ENCODE measurements at regions not wholly inside any gene's neighbourhood (a gene's known extent, or its start where the extent isn't known, plus 50 kb on each side); places are given as distances from the start of the nearest gene placed in this dataset.

DNA sequence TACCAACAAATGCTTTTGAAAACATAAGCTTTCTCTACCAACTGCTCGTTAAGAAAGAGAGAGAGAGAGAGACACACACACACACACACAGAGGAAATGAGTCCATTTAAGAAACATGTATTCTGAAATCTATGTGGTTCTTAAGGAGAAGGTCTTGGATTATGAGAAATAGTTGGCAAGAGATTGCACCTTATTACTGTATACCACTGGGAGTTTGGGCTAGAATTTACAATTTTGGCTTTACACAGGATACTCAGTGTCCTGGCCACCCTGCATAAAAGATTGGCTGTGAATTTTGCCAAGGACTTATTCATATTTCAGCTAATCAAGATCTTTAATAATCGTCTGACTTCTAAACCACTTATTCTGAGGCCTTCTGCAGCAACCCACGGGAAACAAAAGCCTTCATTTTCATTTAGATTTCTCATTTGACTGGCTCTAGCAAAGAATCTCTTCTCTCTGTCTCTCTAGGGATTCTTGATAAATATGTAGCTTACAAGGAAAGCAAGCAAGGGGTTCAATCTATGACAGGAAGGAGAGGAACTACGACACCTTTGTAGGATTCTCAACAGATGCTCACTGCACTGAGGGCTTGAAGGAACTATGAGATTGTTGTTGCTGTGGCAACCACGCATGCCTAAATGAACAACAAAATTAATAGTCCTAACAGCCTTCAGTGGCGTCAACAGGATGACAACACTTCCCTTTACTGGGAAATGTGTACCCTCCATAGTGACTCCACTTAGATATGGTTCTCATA, 75.3 kb upstream of the GNAO1 start:
- H3K9ac ChIP-seq, result no peak overlapping the region
- H3K4me1 ChIP-seq, result peaks cover 0 to 17% (median 0%) of the 10 kb centered on the region in 10 experiments; a peak in 7 of 20 replicates
- H4K20me1 ChIP-seq, result no peaks in the 10 kb centered on the region
- H3K27ac ChIP-seq, result no peak overlapping the region
- no peak overlapping the region for H3K4me3 ChIP-seq
- no peak overlapping the region for H3K4me2 ChIP-seq
- no peak for TF ChIP-seq Cebpa-rat (IDR thresholded peaks at IDR 0.05)
- no peaks in the 10 kb centered on the region for H3K27me3 ChIP-seq
- no peaks in the 10 kb centered on the region for H3K9me3 ChIP-seq (replicated peaks in 1 of 11)
- H3K36me3 ChIP-seq, result no peaks in the 10 kb centered on the region

GRCh38 chr16:56113223-56113622, 78.1 kb upstream of the GNAO1 start:
- no peak overlapping the region for H3K4me2 ChIP-seq

DNA sequence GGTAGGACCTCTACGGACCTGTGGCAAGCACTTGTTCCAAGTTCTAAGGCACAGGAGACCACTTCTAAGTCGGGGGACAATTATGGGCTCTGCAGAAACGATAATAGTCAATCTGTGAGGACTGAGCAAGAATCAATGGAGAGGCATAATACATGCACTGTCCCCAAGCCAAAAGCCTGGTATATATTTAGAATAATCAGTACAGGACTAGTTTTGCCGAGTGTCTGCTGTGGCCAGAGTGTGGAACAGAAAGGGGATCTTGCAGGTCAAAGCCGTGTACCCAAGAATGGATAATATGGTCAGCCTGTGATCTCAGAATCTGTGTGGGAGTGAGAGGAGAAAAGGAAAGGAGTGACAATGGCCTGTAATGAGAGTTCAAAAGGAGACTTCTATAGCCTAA, 80.2 kb upstream of the GNAO1 start:
- no peak overlapping the region for H3K4me3 ChIP-seq
- H3K9me3 ChIP-seq (replicated peaks in 1 of 11), result no peaks in the 10 kb centered on the region
- no peaks in the 10 kb centered on the region for H3K27me3 ChIP-seq
- no peak overlapping the region for H3K4me2 ChIP-seq
- H3K4me1 ChIP-seq, result peaks cover 0 to 6% (median 0%) of the 10 kb centered on the region in 10 experiments; a peak in 2 of 20 replicates
- H3K36me3 ChIP-seq, result no peaks in the 10 kb centered on the region
- H3K9ac ChIP-seq, result no peak overlapping the region
- TF ChIP-seq Cebpa-rat (IDR thresholded peaks at IDR 0.05), result no peak
- no peak overlapping the region for H3K27ac ChIP-seq
- H4K20me1 ChIP-seq, result no peaks in the 10 kb centered on the region

More at GRCh38 chr16:56113223-56113622, 78.1 kb upstream of the GNAO1 start:
- H3K9ac ChIP-seq, result no peak overlapping the region
- no peaks in the 10 kb centered on the region for H3K27me3 ChIP-seq
- H3K4me3 ChIP-seq, result no peak overlapping the region
- no peaks in the 10 kb centered on the region for H4K20me1 ChIP-seq
- H3K27ac ChIP-seq, result no peak overlapping the region
- no peak for TF ChIP-seq Cebpa-rat (IDR thresholded peaks at IDR 0.05)
- no peaks in the 10 kb centered on the region for H3K9me3 ChIP-seq (replicated peaks in 1 of 11)
- peaks cover 0 to 9% (median 0%) of the 10 kb centered on the region in 10 experiments; a peak in 3 of 20 replicates for H3K4me1 ChIP-seq
- no peaks in the 10 kb centered on the region for H3K36me3 ChIP-seq

DNA sequence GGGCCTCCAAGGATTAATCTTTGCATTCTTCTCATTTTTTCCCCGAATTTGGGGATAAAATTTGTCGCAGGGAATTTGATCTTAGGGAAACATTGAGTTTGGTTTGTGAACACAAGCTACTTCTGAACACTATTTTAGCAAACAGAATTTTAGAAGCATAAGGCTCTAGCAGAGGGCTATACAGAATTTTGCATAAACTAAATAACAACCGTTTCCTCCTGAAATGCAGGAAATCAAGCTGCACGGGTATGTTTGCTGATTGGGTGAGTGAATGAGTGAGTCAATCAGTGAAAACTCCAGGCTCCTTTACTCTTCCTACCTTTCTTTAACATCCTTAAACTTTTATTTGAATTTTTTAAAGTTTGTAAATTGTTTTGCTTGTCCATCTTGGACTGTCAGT, 81.3 kb upstream of the GNAO1 start:
- no peak overlapping the region for H3K27ac ChIP-seq
- no peak for TF ChIP-seq Cebpa-rat (IDR thresholded peaks at IDR 0.05)

DNA sequence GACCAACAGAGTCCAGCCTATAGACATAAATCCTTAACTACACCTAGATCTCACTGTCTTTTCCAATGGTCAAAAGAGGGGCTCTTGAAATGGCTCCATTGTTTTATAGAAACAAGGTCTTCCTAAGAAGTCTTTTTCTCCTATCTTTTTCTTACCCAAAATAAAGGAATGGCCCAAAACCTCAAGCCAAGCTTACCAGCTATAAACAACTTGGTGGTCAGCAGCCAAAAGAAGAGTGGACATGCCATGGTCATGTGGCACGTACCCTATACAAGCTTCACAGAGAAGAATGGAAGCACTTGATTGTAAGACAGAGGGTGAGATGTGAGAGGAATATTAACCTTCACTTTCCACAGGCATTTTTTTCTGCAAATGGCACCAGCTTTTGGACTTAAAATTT, 82.1 kb upstream of the GNAO1 start:
- H3K4me2 ChIP-seq, result no peak overlapping the region
- H3K27ac ChIP-seq, result no peak overlapping the region

More for the DNA sequence above, 81.3 kb upstream of the GNAO1 start:
- peaks cover 0 to 6% (median 0%) of the 10 kb centered on the region in 10 experiments; a peak in 2 of 20 replicates for H3K4me1 ChIP-seq
- H3K4me3 ChIP-seq, result no peak overlapping the region
- H3K4me2 ChIP-seq, result peak overlapping the region in 1 of 11 experiments; percentile 25; a peak in 1 of 22 replicates
- H3K36me3 ChIP-seq, result no peaks in the 10 kb centered on the region
- no peak overlapping the region for H3K9ac ChIP-seq
- H4K20me1 ChIP-seq, result no peaks in the 10 kb centered on the region
- no peaks in the 10 kb centered on the region for H3K27me3 ChIP-seq
- H3K9me3 ChIP-seq (replicated peaks in 1 of 11), result no peaks in the 10 kb centered on the region

GRCh38 chr16:56108724-56109123, 82.6 kb upstream of the GNAO1 start:
- no peak for TF ChIP-seq Cebpa-rat (IDR thresholded peaks at IDR 0.05)
- Histone ChIP-seq H3K4me3 (no peak overlapping the region), H3K27ac (no peak overlapping the region), H3K4me2 (no peak overlapping the region), H3K9me3 (replicated peaks in 1 of 11) (no peaks in the 10 kb centered on the region), H3K9ac (no peak overlapping the region), H3K36me3 (no peaks in the 10 kb centered on the region), H4K20me1 (no peaks in the 10 kb centered on the region), H3K4me1 (peaks cover 0 to 6% (median 0%) of the 10 kb centered on the region in 10 experiments; a peak in 2 of 20 replicates), H3K27me3 (no peaks in the 10 kb centered on the region)

More for the DNA sequence above, 82.1 kb upstream of the GNAO1 start:
- Histone ChIP-seq H3K4me3 (no peak overlapping the region), H3K4me1 (peaks cover 0 to 6% (median 0%) of the 10 kb centered on the region in 10 experiments; a peak in 2 of 20 replicates), H3K9ac (no peak overlapping the region), H3K27me3 (no peaks in the 10 kb centered on the region), H3K9me3 (replicated peaks in 1 of 11) (no peaks in the 10 kb centered on the region), H3K36me3 (no peaks in the 10 kb centered on the region), H4K20me1 (no peaks in the 10 kb centered on the region)
- no peak for TF ChIP-seq Cebpa-rat (IDR thresholded peaks at IDR 0.05)

- Histone ChIP-seq H3K4me1 (peaks cover 0 to 6% (median 0%) of the 10 kb centered on the region in 10 experiments; a peak in 2 of 20 replicates), H3K36me3 (no peaks in the 10 kb centered on the region), H3K4me2 (no peak overlapping the region), H3K4me3 (no peak overlapping the region), H3K9ac (no peak overlapping the region), H3K27me3 (no peaks in the 10 kb centered on the region), H4K20me1 (no peaks in the 10 kb centered on the region), H3K9me3 (replicated peaks in 1 of 11) (no peaks in the 10 kb centered on the region), H3K27ac (no peak overlapping the region)
- TF ChIP-seq Cebpa-rat (IDR thresholded peaks at IDR 0.05), result no peak
Measured at GRCh38 chr16:56108056-56108471, 83.2 kb upstream of the GNAO1 start.

DNA sequence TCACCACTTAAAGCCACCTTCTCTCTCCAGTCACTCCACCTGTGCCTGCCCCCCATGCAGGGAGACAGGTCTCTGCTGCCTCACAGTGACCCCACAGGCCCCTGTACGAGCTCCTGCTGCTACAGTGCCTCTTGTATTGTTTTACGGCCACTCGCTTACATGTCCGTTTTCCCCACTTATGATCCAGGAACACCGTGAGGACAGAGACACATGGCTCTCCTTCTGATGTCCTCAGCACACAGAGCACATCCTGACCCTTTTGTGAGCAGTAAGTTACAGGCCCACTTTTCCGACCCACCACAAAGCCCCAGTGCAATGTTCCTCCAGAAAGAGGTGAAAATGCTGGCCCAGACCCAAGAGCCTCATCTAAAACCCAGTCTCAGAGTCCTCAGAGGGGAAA, 84.8 kb upstream of the GNAO1 start:
- H4K20me1 ChIP-seq, result no peaks in the 10 kb centered on the region

DNA sequence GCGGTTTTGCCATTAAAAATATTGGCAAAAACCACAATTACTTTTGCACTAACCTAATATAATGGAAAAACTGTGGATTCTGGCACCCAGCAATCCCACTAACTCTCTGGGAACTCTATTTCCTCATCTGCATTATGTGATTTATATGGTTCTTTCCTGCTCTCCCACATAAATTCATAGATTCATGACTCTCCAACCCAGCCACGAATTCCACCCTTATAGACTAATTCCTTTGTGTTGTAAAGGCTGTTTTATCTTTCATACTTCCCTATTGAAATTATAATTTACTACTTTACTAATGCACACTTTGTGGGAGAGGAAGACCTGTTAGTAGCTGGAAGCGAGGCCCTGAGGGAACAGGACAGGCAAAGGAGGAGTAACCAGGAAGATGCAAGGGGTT, 88.4 kb upstream of the GNAO1 start:
- Histone ChIP-seq H3K9me3 (replicated peaks in 1 of 11) (no peaks in the 10 kb centered on the region), H3K9ac (no peak overlapping the region), H3K4me1 (no peaks in the 10 kb centered on the region), H3K36me3 (no peaks in the 10 kb centered on the region), H3K27ac (no peak overlapping the region), H3K4me2 (no peak overlapping the region), H4K20me1 (no peaks in the 10 kb centered on the region), H3K27me3 (no peaks in the 10 kb centered on the region), H3K4me3 (no peak overlapping the region)
- TF ChIP-seq Cebpa-rat (IDR thresholded peaks at IDR 0.05), result no peak

More for the DNA sequence above, 84.8 kb upstream of the GNAO1 start:
- no peak for TF ChIP-seq Cebpa-rat (IDR thresholded peaks at IDR 0.05)
- H3K4me1 ChIP-seq, result peaks cover 0 to 6% (median 0%) of the 10 kb centered on the region in 10 experiments; a peak in 2 of 20 replicates
- H3K36me3 ChIP-seq, result no peaks in the 10 kb centered on the region
- H3K27ac ChIP-seq, result no peak overlapping the region
- H3K27me3 ChIP-seq, result no peaks in the 10 kb centered on the region
- no peak overlapping the region for H3K4me3 ChIP-seq
- no peaks in the 10 kb centered on the region for H3K9me3 ChIP-seq (replicated peaks in 1 of 11)
- H3K9ac ChIP-seq, result no peak overlapping the region
- no peak overlapping the region for H3K4me2 ChIP-seq

GRCh38 chr16:56102183-56102686, 89.1 kb upstream of the GNAO1 start:
- no peak overlapping the region for H3K27ac ChIP-seq
- TF ChIP-seq Cebpa-rat (IDR thresholded peaks at IDR 0.05), result no peak
- H3K27me3 ChIP-seq, result no peaks in the 10 kb centered on the region

More at GRCh38 chr16:56102183-56102686, 89.1 kb upstream of the GNAO1 start:
- H3K36me3 ChIP-seq, result no peaks in the 10 kb centered on the region
- no peak overlapping the region for H3K4me3 ChIP-seq
- H3K4me2 ChIP-seq, result no peak overlapping the region
- no peak overlapping the region for H3K9ac ChIP-seq
- no peaks in the 10 kb centered on the region for H4K20me1 ChIP-seq
- no peaks in the 10 kb centered on the region for H3K9me3 ChIP-seq (replicated peaks in 1 of 11)
- H3K4me1 ChIP-seq, result no peaks in the 10 kb centered on the region
